NCI-H748 (cell line): ENCODE measurements at regions not wholly inside any gene's neighbourhood (a gene's known extent, or its start where the extent isn't known, plus 50 kb on each side); places are given as distances from the start of the nearest gene placed in this dataset.
"Not testable (repeated sequence)": the region's sequence is repeated elsewhere in the genome, so short reads cannot be mapped to it uniquely, and the experiment has no call there.

Experiments used
- DNase-seq: peaks from one replicate; lab custom pipeline; 2025; ENCODE audit not compliant: unreplicated experiment; lab: John Stamatoyannopoulos, UW

- not testable (repeated sequence) for DNase-seq
These were observed 63.8 kb downstream of the CLEC18A start for GRCh38 chr16:70014915-70015314.

GRCh38 chr16:70016751-70017150, 65.6 kb downstream of the CLEC18A start:
- not testable (repeated sequence) for DNase-seq

- peak; percentile 9 for DNase-seq
These were observed 67.1 kb downstream of the CLEC18A start for GRCh38 chr16:70018254-70018653.

GRCh38 chr16:70023207-70023606, 72.1 kb downstream of the CLEC18A start:
- not testable (repeated sequence) for DNase-seq

- DNase-seq: not testable (repeated sequence)
These were observed 72.8 kb downstream of the CLEC18A start for GRCh38 chr16:70023956-70024355.

- not testable (repeated sequence) for DNase-seq
These were observed 75.2 kb downstream of the CLEC18A start for GRCh38 chr16:70026165-70026854.

- DNase-seq: not testable (repeated sequence)
These were observed 81.2 kb upstream of the PDPR start for GRCh38 chr16:70032906-70033305.

- DNase-seq: not testable (repeated sequence)
These were observed 76.2 kb upstream of the PDPR start for GRCh38 chr16:70037913-70038312.

GRCh38 chr16:70040554-70040953, 73.6 kb upstream of the PDPR start:
- DNase-seq: not testable (repeated sequence)

GRCh38 chr16:70043538-70044067, 70.5 kb upstream of the PDPR start:
- not testable (repeated sequence) for DNase-seq

- not testable (repeated sequence) for DNase-seq
These were observed 67.6 kb upstream of the PDPR start for GRCh38 chr16:70046560-70046959.

- DNase-seq: not testable (repeated sequence)
These were observed 66.0 kb upstream of the PDPR start for GRCh38 chr16:70048083-70048482.

- DNase-seq: not testable (repeated sequence)
These were observed 56.1 kb upstream of the PDPR start for GRCh38 chr16:70058056-70058455.

GRCh38 chr16:70059429-70059828, 54.7 kb upstream of the PDPR start:
- DNase-seq: not testable (repeated sequence)

GRCh38 chr16:70060521-70061027, 53.6 kb upstream of the PDPR start:
- not testable (repeated sequence) for DNase-seq

GRCh38 chr16:70061671-70062218, 52.4 kb upstream of the PDPR start:
- DNase-seq: not testable (repeated sequence)

- not testable (repeated sequence) for DNase-seq
These were observed 51.2 kb upstream of the PDPR start for GRCh38 chr16:70062947-70063346.
